Endothelial cell of umbilical vein (primary cell): ENCODE measurements at regions not wholly inside any gene's neighbourhood (a gene's known extent, or its start where the extent isn't known, plus 50 kb on each side); places are given as distances from the start of the nearest gene placed in this dataset.

Experiments used
- CTCF ChIP-seq, 2 donors: IDR thresholded peaks; 1 replicate in 1 of 2; 2 replicates in 1 of 2; pipeline ENCODE4 v1.5.1; 2011; ENCODE audit warnings: low read length in 2 of 2, mild to moderate bottlenecking in 2 of 2, moderate library complexity in 2 of 2, control low read depth in 1 of 2, inconsistent platforms in 1 of 2, low read depth in 1 of 2; ENCODE audit not compliant: insufficient read depth in 1 of 2; ENCODE audit errors: extremely low read depth in 1 of 2
- EZH2 ChIP-seq: IDR thresholded peaks from 2 replicates; pipeline ENCODE4 v1.6.1; 2012; ENCODE audit warnings: borderline replicate concordance, low read depth, mild to moderate bottlenecking, moderate library complexity, low read length, inconsistent platforms; ENCODE audit not compliant: severe bottlenecking
- FOS ChIP-seq: IDR thresholded peaks from 2 replicates; pipeline ENCODE4 v1.6.1; 2011; ENCODE audit warnings: mild to moderate bottlenecking, low read length, moderate library complexity, borderline replicate concordance; ENCODE audit not compliant: insufficient read depth
- GATA2 ChIP-seq: IDR thresholded peaks from 2 replicates; pipeline ENCODE4 v1.7.0; 2011; ENCODE audit warnings: low read depth, mild to moderate bottlenecking, moderate library complexity, mixed read lengths, low read length; ENCODE audit not compliant: insufficient read length, insufficient read depth
- JUN ChIP-seq: IDR thresholded peaks from 2 replicates; pipeline ENCODE4 v1.6.1; 2011; ENCODE audit warnings: borderline replicate concordance, low read depth; ENCODE audit not compliant: insufficient read length, insufficient read depth
- MYC ChIP-seq: IDR thresholded peaks from one replicate; pipeline ENCODE4 v1.6.1; 2011; ENCODE audit warnings: mild to moderate bottlenecking, low read depth, low read length
- POLR2A ChIP-seq: IDR thresholded peaks from 2 replicates; pipeline ENCODE4 v1.6.1; 2012; ENCODE audit warnings: low read depth, mild to moderate bottlenecking, control low read depth, low read length
- POLR2AphosphoS5 ChIP-seq: IDR thresholded peaks from 2 replicates; pipeline ENCODE4 v1.6.1; 2012; ENCODE audit warnings: low read depth, mild to moderate bottlenecking, control low read depth, low read length, moderate library complexity; ENCODE audit not compliant: insufficient read depth
- TF ChIP-seq, protein P1 (sequence below): IDR thresholded peaks from 2 replicates; pipeline ENCODE4 v1.6.1; 2011; ENCODE audit not compliant: insufficient read depth, insufficient read length

- no peak for TF ChIP-seq POLR2AphosphoS5
- no peak for TF ChIP-seq CTCF (IDR thresholded peaks at IDR 0.05; ENCODE audit: extremely low read depth in 1 of 2, insufficient read depth in 1 of 2, low read depth in 1 of 2, low read length in 2 of 2)
- TF ChIP-seq EZH2, result no peak
- no peak for TF ChIP-seq MYC
- TF ChIP-seq, protein P1, sequence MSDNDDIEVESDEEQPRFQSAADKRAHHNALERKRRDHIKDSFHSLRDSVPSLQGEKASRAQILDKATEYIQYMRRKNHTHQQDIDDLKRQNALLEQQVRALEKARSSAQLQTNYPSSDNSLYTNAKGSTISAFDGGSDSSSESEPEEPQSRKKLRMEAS, result no peak
- no peak for TF ChIP-seq JUN
- TF ChIP-seq POLR2A, result no peak
- no peak for TF ChIP-seq GATA2
- TF ChIP-seq FOS, result no peak
These were observed 83.9 kb upstream of the CYLC2 start for GRCh38 chr9:102911185-102911584.
